Fibroblast of skin of abdomen (primary cell): ENCODE measurements at regions not wholly inside any gene's neighbourhood (a gene's known extent, or its start where the extent isn't known, plus 50 kb on each side); places are given as distances from the start of the nearest gene placed in this dataset.

Source experiments
- DNase-seq: peaks from one replicate; pipeline ENCODE4 v3.0.0-alpha.2; 2013

GRCh38 chr11:100536979-100537378 is 150.1 kb upstream of the ARHGAP42 start:
- no peak for DNase-seq

DNA sequence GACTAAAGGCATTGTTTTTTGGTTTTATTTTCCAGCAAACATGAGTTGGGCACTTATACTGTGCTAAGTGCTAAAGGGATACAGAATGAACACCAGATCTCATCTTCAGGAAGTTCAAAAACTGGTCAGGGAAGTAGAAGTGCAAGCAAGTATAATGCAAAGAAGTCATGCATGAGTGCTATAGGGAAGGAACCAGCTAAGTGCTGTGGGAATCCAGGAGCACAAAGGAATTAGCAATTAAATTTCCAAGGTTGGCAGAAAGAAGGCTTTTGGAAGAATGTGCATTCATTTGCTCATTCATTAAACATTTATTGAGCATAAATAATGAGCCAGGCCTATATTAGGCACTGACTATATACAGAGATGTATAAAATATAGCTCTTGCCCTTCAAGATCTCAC is 143.7 kb upstream of the ARHGAP42 start:
- no peak for DNase-seq

- DNase-seq, result no peak
These were observed 141.5 kb upstream of the ARHGAP42 start for GRCh38 chr11:100545556-100545955.

GRCh38 chr11:100545970-100546369 is 141.1 kb upstream of the ARHGAP42 start:
- no peak for DNase-seq

GRCh38 chr11:100546714-100547113 is 140.4 kb upstream of the ARHGAP42 start:
- peak; percentile 41 for DNase-seq

DNA sequence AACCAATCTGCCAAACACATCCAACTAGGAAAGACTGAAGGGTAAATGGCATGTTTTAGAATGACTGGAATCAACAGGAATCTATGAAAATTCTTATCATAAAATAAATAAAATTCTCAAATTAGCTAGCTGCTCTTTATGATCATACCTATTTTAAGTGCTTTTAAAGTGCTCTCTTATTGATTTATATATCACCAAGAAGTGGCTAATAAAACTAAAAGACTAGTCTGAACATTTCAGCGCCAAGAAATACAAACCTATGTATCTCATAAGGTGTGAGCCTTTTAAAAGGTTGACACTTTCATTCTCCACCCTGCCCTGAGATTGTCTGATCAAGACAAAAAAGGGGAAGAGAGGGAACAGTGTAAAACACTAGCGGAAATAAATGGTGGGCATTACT is 136.8 kb upstream of the ARHGAP42 start:
- no peak for DNase-seq

GRCh38 chr11:100550912-100551632 is 136.0 kb upstream of the ARHGAP42 start:
- DNase-seq, result no peak

GRCh38 chr11:100555931-100556330 is 131.2 kb upstream of the ARHGAP42 start:
- DNase-seq, result no peak

- DNase-seq, result no peak
These were observed 130.3 kb upstream of the ARHGAP42 start for GRCh38 chr11:100556781-100557180.

DNA sequence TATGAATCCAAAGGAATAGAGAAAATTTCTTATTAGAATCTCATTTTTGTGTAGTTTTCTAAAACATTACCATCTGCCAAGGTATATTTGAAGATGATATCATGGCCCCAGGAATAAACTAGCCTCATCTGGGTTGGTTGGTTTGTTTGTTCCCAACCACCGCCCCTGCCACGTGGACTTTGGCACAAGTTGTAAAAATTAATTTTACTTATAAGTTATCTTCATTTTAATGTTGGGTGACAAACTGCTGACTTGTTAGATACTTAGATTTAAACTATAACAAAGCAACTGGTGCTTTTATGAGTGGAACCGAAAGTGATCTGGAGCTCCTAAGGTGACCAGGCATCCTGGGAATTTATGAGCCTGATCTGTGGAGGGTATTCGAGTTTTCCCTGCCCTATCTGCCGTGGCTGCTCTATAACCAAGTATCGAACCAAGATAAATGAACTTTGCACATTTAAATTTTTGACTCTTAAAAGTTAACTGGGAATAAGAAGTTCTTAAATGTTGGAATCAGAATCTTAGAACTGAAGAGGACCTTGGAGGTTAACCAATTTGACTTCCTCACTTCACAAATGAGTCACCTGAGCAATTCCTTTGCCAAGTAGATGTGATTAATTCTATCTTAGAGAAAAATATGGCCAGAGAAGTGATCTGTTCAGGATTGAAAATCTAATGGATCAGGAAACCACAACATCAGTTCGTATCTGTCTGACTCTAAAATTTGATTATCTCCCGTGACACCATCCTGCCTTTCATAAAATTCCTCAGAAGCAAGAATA is 129.1 kb upstream of the ARHGAP42 start:
- DNase-seq, result peak; percentile 48

DNA sequence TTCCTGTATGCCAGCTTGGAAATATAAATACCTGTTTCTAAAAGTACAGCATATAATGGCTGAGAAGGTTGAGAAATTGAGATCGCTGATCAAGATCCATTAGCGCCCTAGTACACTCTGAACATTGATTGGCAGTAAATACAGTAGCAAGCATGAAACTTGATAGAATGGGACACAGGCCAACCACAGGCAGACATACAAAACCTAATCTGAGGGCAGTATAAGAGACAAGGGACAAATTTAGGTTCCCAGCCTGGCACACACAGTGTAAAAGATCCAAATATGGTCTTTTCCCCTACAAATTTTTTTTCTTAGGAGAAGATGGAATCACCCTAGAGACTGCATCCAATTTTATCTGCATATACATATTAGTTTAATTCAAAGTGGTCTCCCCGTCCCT is 126.5 kb upstream of the ARHGAP42 start:
- no peak for DNase-seq

DNA sequence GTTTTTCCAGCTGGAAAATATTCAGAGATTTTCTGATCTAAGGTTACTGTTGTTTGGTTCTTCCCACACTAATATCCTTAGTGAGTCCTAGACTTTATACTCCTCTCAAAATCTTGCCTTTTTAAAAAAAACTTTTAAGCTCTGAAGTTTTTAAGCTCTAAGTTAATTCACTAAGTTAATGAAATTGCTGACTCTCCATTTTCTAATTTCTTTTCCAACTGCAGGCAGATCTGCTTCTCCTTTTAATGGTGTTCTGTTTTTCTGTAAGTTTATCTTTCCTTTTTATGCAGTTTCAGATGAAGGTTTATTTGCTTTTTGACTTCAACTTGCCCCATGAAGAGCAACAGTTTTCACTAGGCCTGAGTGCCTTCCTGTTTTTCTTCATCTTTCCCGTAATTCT is 125.8 kb upstream of the ARHGAP42 start:
- DNase-seq, result no peak

DNA sequence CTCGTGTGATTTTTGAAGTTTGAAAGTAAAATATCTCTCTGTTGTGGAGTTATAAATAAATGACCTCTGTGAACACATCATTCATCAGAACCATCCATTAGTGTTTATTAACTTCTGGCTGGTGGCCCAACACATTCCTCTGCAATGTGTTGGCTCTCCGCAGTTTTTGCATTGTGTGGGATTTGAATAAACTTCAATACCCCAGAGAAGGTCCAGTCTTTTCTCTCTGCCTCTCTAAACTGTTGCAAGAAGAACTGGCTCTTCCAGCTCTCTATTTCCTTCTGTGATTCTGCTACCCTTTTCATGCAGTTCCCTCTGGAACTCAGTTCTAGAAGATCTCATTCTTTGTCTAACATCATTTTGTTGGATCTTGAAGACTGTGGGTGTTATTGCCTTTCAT is 125.0 kb upstream of the ARHGAP42 start:
- DNase-seq, result peak; percentile 89

GRCh38 chr11:100563541-100564280 is 123.4 kb upstream of the ARHGAP42 start:
- DNase-seq, result peak; percentile 68

DNA sequence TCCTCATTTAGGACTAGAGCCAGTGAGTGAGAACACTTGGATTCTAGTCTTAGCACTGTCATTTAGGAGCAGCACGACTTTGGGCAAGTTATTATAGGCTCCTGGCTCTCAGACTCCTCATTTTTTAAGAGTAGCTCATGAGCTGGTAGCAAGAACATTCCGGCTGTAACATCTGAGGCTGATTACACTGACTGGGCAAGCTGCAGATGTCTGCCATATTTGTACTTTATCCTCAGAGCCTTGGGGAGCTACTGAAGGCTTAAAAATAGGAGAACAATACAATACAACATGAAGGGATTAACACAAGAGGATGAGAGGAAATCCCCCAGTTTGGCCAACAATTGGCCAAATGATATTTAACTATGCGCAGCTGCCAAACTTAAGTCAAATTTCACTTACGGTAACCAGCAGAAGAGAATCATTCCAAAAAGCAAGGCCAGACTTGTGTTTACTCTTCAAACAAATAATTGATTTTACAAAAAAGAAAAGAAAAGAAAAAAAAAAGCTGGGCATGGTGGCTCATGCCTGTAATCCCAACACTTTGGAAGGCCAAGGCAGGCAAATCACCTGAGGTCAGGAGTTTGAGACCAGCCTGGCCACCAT is 113.1 kb upstream of the ARHGAP42 start:
- peak; percentile 41 for DNase-seq

GRCh38 chr11:100574894-100575769 is 112.0 kb upstream of the ARHGAP42 start:
- peak; percentile 36 for DNase-seq

GRCh38 chr11:100575860-100576717 is 111.0 kb upstream of the ARHGAP42 start:
- peak; percentile 55 for DNase-seq

- no peak for DNase-seq
These were observed 110.4 kb upstream of the ARHGAP42 start for GRCh38 chr11:100576718-100577021.

- peak; percentile 49 for DNase-seq
These were observed 108.2 kb upstream of the ARHGAP42 start for GRCh38 chr11:100578831-100579311.

DNA sequence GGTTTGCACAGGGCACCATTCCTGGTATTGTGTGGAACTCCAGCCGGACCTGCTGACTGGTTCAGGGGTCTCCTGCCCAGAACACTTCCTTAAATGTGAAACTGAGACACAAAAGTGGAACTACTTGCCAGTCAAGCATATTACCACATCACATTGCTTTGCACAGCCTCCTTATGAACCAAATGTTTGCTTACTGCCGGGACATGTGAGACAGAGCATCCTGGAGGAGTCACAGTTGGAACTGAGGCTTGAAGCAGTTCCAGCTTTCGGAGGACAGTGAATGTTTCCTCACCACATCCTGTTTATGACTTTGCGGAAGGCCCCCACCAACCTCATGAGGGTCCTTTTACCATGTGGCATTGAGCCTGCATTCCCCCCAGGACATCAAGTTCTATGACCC is 105.8 kb upstream of the ARHGAP42 start:
- DNase-seq, result no peak
